Stomach (tissue), 4 donors: ENCODE measurements at regions not wholly inside any gene's neighbourhood (a gene's known extent, or its start where the extent isn't known, plus 50 kb on each side); places are given as distances from the start of the nearest gene placed in this dataset.

Source experiments
- CTCF ChIP-seq, 7 experiments: fragments of 450-650 bp in 4 of 7; fragments of 200-600 bp in 3 of 7; sonication (generic) in 3 of 7; IDR thresholded peaks; one replicate each; pipeline ENCODE4 v1.5.1; 2016 to 2019; ENCODE audit warnings: antibody characterized with exemption in 7 of 7, control low read depth in 2 of 7, mild to moderate bottlenecking in 1 of 7
- POLR2A ChIP-seq, 4 donors: fragments of 450-650 bp; IDR thresholded peaks; one replicate each; pipeline ENCODE4 v1.6.1; 2016; ENCODE audit warnings: antibody characterized with exemption in 4 of 4, control low read depth in 2 of 4, mild to moderate bottlenecking in 1 of 4, moderate library complexity in 1 of 4
- POLR2AphosphoS5 ChIP-seq, 3 donors: sonication (generic); formaldehyde crosslinking; IDR thresholded peaks; one replicate each; pipeline ENCODE4 v1.6.1; 2016; ENCODE audit warnings: antibody characterized with exemption in 3 of 3

- TF ChIP-seq CTCF (IDR thresholded peaks at IDR 0.05) = no peak
- TF ChIP-seq POLR2A (IDR thresholded peaks at IDR 0.05) = no peak
- no peak for TF ChIP-seq POLR2AphosphoS5 (IDR thresholded peaks at IDR 0.05)
Measured at GRCh38 chr12:25707056-25707455, 154.0 kb upstream of the LMNTD1 start.
